Prostate gland (tissue), 2 donors: ENCODE measurements at regions not wholly inside any gene's neighbourhood (a gene's known extent, or its start where the extent isn't known, plus 50 kb on each side); places are given as distances from the start of the nearest gene placed in this dataset.

ENCODE experiments used
- POLR2A ChIP-seq: fragments of 450-650 bp; IDR thresholded peaks from one replicate; pipeline ENCODE4 v1.6.1; 2016; ENCODE audit warnings: antibody characterized with exemption, mild to moderate bottlenecking
- TF ChIP-seq, protein P1 (sequence below), 4 experiments: fragments of 200-600 bp in 2 of 4; fragments of 450-650 bp in 2 of 4; sonication (generic) in 2 of 4; IDR thresholded peaks; 1 replicate in 3 of 4; 2 replicates in 1 of 4; pipeline ENCODE4 v1.5.1; 2016 to 2019; ENCODE audit warnings: antibody characterized with exemption in 4 of 4, mild to moderate bottlenecking in 2 of 4, moderate library complexity in 2 of 4

DNA sequence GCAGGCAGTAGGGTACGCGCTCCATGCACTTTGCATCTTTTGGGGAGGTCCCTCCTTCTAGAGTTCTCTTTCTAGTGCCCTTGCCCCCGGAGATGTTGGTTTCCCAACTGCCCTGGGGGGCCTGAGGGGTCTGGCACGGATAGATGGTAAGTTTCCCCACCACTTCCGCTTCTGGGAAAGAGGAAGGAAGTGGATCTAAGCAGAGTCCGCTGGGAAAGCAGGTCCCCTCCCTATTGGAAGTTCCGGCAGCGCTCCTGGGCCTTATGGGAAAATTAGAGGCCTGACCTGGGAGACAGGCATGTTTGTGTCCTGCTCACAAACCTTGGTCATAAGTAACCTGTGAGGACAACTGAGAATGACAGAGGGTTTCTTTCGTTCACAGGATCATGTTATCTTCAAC is 274.4 kb downstream of the RPS6KC1 start:
- TF ChIP-seq, protein P1, sequence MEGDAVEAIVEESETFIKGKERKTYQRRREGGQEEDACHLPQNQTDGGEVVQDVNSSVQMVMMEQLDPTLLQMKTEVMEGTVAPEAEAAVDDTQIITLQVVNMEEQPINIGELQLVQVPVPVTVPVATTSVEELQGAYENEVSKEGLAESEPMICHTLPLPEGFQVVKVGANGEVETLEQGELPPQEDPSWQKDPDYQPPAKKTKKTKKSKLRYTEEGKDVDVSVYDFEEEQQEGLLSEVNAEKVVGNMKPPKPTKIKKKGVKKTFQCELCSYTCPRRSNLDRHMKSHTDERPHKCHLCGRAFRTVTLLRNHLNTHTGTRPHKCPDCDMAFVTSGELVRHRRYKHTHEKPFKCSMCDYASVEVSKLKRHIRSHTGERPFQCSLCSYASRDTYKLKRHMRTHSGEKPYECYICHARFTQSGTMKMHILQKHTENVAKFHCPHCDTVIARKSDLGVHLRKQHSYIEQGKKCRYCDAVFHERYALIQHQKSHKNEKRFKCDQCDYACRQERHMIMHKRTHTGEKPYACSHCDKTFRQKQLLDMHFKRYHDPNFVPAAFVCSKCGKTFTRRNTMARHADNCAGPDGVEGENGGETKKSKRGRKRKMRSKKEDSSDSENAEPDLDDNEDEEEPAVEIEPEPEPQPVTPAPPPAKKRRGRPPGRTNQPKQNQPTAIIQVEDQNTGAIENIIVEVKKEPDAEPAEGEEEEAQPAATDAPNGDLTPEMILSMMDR (IDR thresholded peaks at IDR 0.05), result no peak
- no peak for TF ChIP-seq POLR2A
